ENCODE measurements at regions not wholly inside any gene's neighbourhood (a gene's known extent, or its start where the extent isn't known, plus 50 kb on each side); places are given as distances from the start of the nearest gene placed in this dataset.

DNA sequence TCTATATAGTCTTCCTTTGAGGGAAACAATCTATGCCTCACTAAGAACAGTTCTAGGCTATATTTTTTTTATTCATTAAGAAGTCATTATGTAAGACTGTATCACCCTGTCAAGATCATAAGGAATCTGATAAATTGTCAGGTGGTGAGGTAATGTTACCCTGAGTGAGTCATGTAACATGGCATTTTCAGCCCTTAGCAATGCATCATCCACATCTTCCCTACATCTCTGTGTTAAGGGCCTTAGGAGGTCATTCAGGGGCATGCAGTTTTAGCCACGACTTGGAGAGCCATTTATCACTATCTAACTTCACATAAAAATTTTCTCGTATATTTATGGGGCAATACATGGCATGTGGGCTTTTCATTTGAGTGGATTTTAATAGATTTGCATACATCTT, 924.5 kb upstream of the MBL2 start:
- no peak for DNase-seq (ENCODE audit: extremely low spot score, unreplicated experiment)
- no peaks in the 10 kb centered on the region for H3K4me1 Mint-ChIP-seq (ENCODE audit: unreplicated experiment)
- H3K9me3 Mint-ChIP-seq (ENCODE audit: unreplicated experiment): peaks cover 5% of the 10 kb centered on the region
- H3K27ac Mint-ChIP-seq (ENCODE audit: unreplicated experiment): no peak overlapping the region
- H3K4me3 Mint-ChIP-seq (ENCODE audit: unreplicated experiment): no peak overlapping the region
- no peaks in the 10 kb centered on the region for H3K36me3 Mint-ChIP-seq (ENCODE audit: unreplicated experiment)
- H3K27me3 Mint-ChIP-seq (ENCODE audit: unreplicated experiment): no peaks in the 10 kb centered on the region
- no peak for TF ChIP-seq CTCF (IDR thresholded peaks at IDR 0.05)

- Mint-ChIP-seq H3K27ac (ENCODE audit: unreplicated experiment) (no peak overlapping the region), H3K27me3 (ENCODE audit: unreplicated experiment) (no peaks in the 10 kb centered on the region), H3K4me1 (ENCODE audit: unreplicated experiment) (no peaks in the 10 kb centered on the region), H3K36me3 (ENCODE audit: unreplicated experiment) (no peaks in the 10 kb centered on the region), H3K4me3 (ENCODE audit: unreplicated experiment) (no peak overlapping the region), H3K9me3 (ENCODE audit: unreplicated experiment) (no peaks in the 10 kb centered on the region)
- no peak for DNase-seq (ENCODE audit: extremely low spot score, unreplicated experiment)
- TF ChIP-seq CTCF (IDR thresholded peaks at IDR 0.05): no peak
These were observed 918.1 kb upstream of the MBL2 start for GRCh38 chr10:53690524-53691240.

DNA sequence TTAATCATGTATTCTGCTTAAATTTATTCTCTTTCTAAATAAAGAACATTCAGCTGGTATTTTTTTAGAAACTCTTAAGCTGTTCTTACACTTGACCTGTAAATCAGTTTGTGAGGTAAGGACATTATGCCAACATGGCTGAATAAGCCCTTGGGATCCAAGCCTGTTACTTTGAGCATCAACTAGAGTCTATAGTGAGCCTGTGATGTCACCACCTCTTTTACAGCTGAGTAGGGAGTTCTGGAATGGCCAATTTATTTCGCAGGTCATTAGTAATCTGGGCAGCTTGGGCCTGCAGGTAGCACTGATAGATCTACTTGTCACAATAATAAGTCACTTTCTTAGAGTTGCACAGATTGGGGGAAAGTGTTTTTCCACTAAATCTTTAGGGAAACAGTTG, 915.2 kb upstream of the MBL2 start:
- Mint-ChIP-seq H3K27me3 (ENCODE audit: unreplicated experiment) (no peaks in the 10 kb centered on the region), H3K36me3 (ENCODE audit: unreplicated experiment) (no peaks in the 10 kb centered on the region), H3K4me1 (ENCODE audit: unreplicated experiment) (no peaks in the 10 kb centered on the region), H3K4me3 (ENCODE audit: unreplicated experiment) (no peak overlapping the region), H3K9me3 (ENCODE audit: unreplicated experiment) (no peaks in the 10 kb centered on the region), H3K27ac (ENCODE audit: unreplicated experiment) (no peak overlapping the region)
- no peak for DNase-seq (ENCODE audit: extremely low spot score, unreplicated experiment)
- no peak for TF ChIP-seq CTCF (IDR thresholded peaks at IDR 0.05)

DNA sequence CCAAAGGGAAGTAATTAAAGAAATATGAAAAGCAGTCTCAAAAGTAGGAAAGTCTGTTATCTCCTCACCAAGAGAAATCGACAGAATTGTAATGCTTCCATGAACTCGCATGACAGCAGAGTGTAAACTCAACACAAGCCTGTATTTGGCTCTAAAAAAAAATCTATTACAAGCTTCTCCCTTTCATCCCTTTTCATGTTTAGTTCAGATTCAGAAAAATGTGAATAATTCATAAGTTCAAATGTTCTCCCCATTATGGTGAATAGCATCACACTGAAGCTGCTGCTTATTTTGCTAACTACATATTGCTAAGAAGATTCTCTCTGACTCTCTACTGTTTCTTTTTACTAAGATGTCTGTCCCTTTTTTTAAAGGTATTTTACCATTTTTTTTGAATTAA, 910.3 kb upstream of the MBL2 start:
- Mint-ChIP-seq H3K36me3 (ENCODE audit: unreplicated experiment) (no peaks in the 10 kb centered on the region), H3K9me3 (ENCODE audit: unreplicated experiment) (no peaks in the 10 kb centered on the region), H3K4me1 (ENCODE audit: unreplicated experiment) (no peaks in the 10 kb centered on the region)

DNA sequence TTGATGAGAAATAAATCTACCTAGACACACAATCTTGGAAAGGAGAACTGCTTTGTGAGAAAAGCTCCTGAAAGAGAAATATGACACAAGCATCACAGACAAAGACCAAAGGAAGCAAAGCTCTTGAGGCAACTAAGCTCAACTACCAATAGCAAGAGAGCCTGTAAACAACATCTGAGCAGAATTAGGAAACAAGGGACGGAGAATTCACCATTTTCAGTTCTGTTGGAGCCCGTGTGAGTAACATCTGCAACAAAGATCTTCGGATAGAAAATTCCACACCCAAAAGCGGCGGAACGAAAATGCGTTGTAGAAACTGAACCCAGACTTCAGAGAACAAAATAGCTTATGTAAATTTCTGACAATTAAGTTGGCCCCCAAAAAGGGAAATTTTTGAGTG, 909.9 kb upstream of the MBL2 start:
- DNase-seq (ENCODE audit: extremely low spot score, unreplicated experiment): no peak
- peaks cover 4% of the 10 kb centered on the region for H3K27me3 Mint-ChIP-seq (ENCODE audit: unreplicated experiment)
- H3K4me1 Mint-ChIP-seq (ENCODE audit: unreplicated experiment): no peaks in the 10 kb centered on the region
- no peak overlapping the region for H3K4me3 Mint-ChIP-seq (ENCODE audit: unreplicated experiment)
- no peak for TF ChIP-seq CTCF (IDR thresholded peaks at IDR 0.05)
- no peak overlapping the region for H3K27ac Mint-ChIP-seq (ENCODE audit: unreplicated experiment)
- H3K36me3 Mint-ChIP-seq (ENCODE audit: unreplicated experiment): no peaks in the 10 kb centered on the region
- H3K9me3 Mint-ChIP-seq (ENCODE audit: unreplicated experiment): no peaks in the 10 kb centered on the region

More for the DNA sequence above, 910.3 kb upstream of the MBL2 start:
- no peak for TF ChIP-seq CTCF (IDR thresholded peaks at IDR 0.05)
- peaks cover 4% of the 10 kb centered on the region for H3K27me3 Mint-ChIP-seq (ENCODE audit: unreplicated experiment)
- no peak for DNase-seq (ENCODE audit: extremely low spot score, unreplicated experiment)
- H3K4me3 Mint-ChIP-seq (ENCODE audit: unreplicated experiment): no peak overlapping the region
- no peak overlapping the region for H3K27ac Mint-ChIP-seq (ENCODE audit: unreplicated experiment)
